Endothelial cell (in vitro differentiated cells): ENCODE measurements at regions not wholly inside any gene's neighbourhood (a gene's known extent, or its start where the extent isn't known, plus 50 kb on each side); places are given as distances from the start of the nearest gene placed in this dataset.

Experiments used
- DNase-seq: peaks from one replicate; pipeline ENCODE4 v3.0.0; 2021; ENCODE audit warnings: low spot score
- H3K27ac Mint-ChIP-seq: one replicate; pipeline ENCODE4 v1.8.0; 2021; ENCODE audit warnings: mixed read lengths, inconsistent platforms; ENCODE audit not compliant: unreplicated experiment
- H3K27me3 Mint-ChIP-seq: one replicate; pipeline ENCODE4 v1.8.0; 2021; ENCODE audit warnings: mild to moderate bottlenecking, moderate library complexity, mixed read lengths, inconsistent platforms; ENCODE audit not compliant: unreplicated experiment
- H3K36me3 Mint-ChIP-seq: one replicate; pipeline ENCODE4 v1.8.0; 2021; ENCODE audit warnings: mild to moderate bottlenecking, low read depth, mixed read lengths, inconsistent platforms; ENCODE audit not compliant: unreplicated experiment
- H3K4me1 Mint-ChIP-seq: one replicate; pipeline ENCODE4 v1.8.0; 2021; ENCODE audit warnings: mild to moderate bottlenecking, mixed read lengths, inconsistent platforms; ENCODE audit not compliant: unreplicated experiment
- H3K4me3 Mint-ChIP-seq: one replicate; pipeline ENCODE4 v1.8.0; 2021; ENCODE audit warnings: mild to moderate bottlenecking, mixed read lengths, inconsistent platforms; ENCODE audit not compliant: unreplicated experiment
- H3K9me3 Mint-ChIP-seq: one replicate; pipeline ENCODE4 v1.8.0; 2021; ENCODE audit warnings: mixed read lengths, inconsistent platforms; ENCODE audit not compliant: unreplicated experiment
- CTCF ChIP-seq: fragments of 200-600 bp; sonication (generic); IDR thresholded peaks from one replicate; pipeline ENCODE4 v1.5.0; 2021; ENCODE audit warnings: antibody characterized with exemption; ENCODE audit not compliant: unreplicated experiment

GRCh38 chr6:139663996-139664395 is 289.5 kb upstream of the CITED2 start:
- no peak for DNase-seq
- Mint-ChIP-seq H3K4me1 (no peaks in the 10 kb centered on the region), H3K36me3 (no peaks in the 10 kb centered on the region), H3K27ac (no peak overlapping the region), H3K9me3 (peaks cover 3% of the 10 kb centered on the region), H3K27me3 (no peaks in the 10 kb centered on the region), H3K4me3 (no peak overlapping the region)
- TF ChIP-seq CTCF = no peak

GRCh38 chr6:139659711-139660110 is 285.3 kb upstream of the CITED2 start:
- Mint-ChIP-seq H3K9me3 (no peaks in the 10 kb centered on the region), H3K4me1 (peaks cover 3% of the 10 kb centered on the region), H3K27me3 (no peaks in the 10 kb centered on the region), H3K36me3 (no peaks in the 10 kb centered on the region), H3K27ac (no peak overlapping the region), H3K4me3 (no peak overlapping the region)
- DNase-seq = no peak
- TF ChIP-seq CTCF = no peak

GRCh38 chr6:139659196-139659595 is 284.7 kb upstream of the CITED2 start:
- no peaks in the 10 kb centered on the region for H3K27me3 Mint-ChIP-seq
- no peaks in the 10 kb centered on the region for H3K9me3 Mint-ChIP-seq
- no peak overlapping the region for H3K4me3 Mint-ChIP-seq
- no peak overlapping the region for H3K27ac Mint-ChIP-seq
- H3K4me1 Mint-ChIP-seq = peaks cover 3% of the 10 kb centered on the region
- no peak for TF ChIP-seq CTCF
- DNase-seq = no peak
- H3K36me3 Mint-ChIP-seq = no peaks in the 10 kb centered on the region

- DNase-seq = no peak
- H3K4me1 Mint-ChIP-seq = peaks cover 3% of the 10 kb centered on the region
- H3K9me3 Mint-ChIP-seq = no peaks in the 10 kb centered on the region
- no peak overlapping the region for H3K4me3 Mint-ChIP-seq
- H3K27ac Mint-ChIP-seq = no peak overlapping the region
- H3K27me3 Mint-ChIP-seq = peaks cover 1% of the 10 kb centered on the region
- TF ChIP-seq CTCF = no peak
- no peaks in the 10 kb centered on the region for H3K36me3 Mint-ChIP-seq
These were observed 282.7 kb upstream of the CITED2 start for GRCh38 chr6:139657119-139657518.

DNA sequence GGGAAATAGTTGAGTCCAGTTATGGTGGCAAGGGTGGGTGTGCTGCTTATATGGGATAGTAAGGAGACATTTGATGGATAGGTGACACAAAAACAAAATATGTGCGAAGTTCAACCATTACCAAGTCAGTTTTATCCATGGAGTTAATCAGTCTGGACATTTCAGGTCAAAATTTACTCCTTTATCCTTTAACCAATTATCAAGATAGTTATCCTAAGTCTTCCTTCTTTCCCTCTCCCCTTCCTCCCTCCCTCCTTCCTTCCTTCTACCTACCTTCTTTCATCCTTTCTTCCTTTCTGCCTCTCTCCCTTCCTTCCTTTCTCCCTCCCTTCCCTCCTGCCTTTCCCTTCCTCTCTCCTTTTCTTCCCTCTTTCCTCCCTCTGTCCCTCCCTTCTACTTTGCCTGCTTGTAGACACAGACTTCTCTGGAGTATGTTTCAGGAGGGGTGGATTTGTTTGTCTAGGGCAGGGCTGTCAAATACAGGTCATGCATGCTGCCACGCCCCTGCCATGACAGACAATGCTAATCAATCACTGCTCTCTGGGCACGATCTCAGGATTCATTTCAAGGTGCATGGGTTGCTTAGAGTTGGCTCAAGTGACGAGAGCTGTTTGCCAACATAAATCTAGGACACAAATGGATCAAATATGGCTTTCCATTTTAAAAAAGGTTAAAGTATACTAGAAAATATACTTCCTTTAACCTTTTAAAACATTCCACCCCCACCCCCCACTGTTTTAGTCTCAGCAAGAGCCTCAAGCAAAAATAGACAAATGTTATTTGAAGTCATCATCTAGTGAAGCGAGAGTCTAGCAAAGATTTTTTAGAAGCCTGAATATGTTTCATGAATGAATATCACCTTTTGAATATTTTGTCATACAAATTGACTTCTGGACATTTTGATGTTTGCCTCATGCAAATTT is 281.6 kb upstream of the CITED2 start:
- DNase-seq = no peak
- no peaks in the 10 kb centered on the region for H3K9me3 Mint-ChIP-seq
- H3K27ac Mint-ChIP-seq = no peak overlapping the region
- H3K27me3 Mint-ChIP-seq = peaks cover 1% of the 10 kb centered on the region
- peaks cover 3% of the 10 kb centered on the region for H3K4me1 Mint-ChIP-seq
- no peak for TF ChIP-seq CTCF
- H3K36me3 Mint-ChIP-seq = no peaks in the 10 kb centered on the region
- no peak overlapping the region for H3K4me3 Mint-ChIP-seq
